ENCODE measurements at regions not wholly inside any gene's neighbourhood (a gene's known extent, or its start where the extent isn't known, plus 50 kb on each side); places are given as distances from the start of the nearest gene placed in this dataset.
"Not testable (repeated sequence)": the region's sequence is repeated elsewhere in the genome, so short reads cannot be mapped to it uniquely, and the experiment has no call there.

DNA sequence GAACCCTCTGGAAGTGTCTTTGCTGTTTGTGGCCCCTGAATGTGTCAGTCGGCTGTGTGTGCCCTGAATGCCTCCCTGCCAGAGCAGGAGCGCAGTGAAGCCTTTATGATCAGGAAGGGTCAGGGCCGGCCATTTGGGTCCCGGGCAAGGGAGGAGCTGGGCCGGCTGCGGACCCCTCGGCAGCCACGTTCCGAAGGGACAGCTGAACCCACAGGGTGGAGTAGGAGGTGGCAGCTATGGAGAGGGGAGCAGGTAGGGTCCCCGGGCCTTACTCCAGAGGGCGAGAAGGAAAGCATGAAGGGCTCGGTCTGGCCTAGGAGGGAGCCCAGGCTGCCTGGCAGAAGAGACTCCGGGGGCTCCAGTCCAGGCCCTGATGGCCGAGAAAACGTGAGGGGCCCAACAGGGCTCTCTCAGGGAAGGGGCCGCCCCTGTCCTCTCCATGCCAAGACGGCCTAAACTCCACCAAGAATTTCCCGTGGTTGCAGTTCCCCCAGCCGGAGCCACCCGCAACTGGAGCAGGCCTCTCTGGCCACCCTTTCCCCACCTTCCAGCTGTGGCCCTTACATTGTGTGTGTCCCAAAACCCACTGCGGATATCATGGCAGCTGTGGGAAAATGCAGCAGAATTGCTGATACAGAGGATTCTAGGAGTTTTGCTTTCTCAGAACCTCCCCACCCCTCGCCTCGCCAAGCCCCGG, 182.2 kb upstream of the STK26 start:
- Mint-ChIP-seq H3K27ac (no peak overlapping the region), H3K27me3 (ENCODE audit: low read depth, poor library complexity) (no peaks in the 10 kb centered on the region), H3K9me3 (no peaks in the 10 kb centered on the region), H3K4me3 (no peak overlapping the region), H3K4me1 (no peaks in the 10 kb centered on the region), H3K36me3 (ENCODE audit: low read depth) (no peaks in the 10 kb centered on the region)
- DNase-seq: no peak
- TF ChIP-seq CTCF (IDR thresholded peaks at IDR 0.05): no peak

- H3K4me3 Mint-ChIP-seq: no peak overlapping the region
- H3K9me3 Mint-ChIP-seq: no peaks in the 10 kb centered on the region
- peak; percentile 88 for TF ChIP-seq CTCF (IDR thresholded peaks at IDR 0.05)
- H3K4me1 Mint-ChIP-seq: no peaks in the 10 kb centered on the region
- no peak overlapping the region for H3K27ac Mint-ChIP-seq
- no peaks in the 10 kb centered on the region for H3K36me3 Mint-ChIP-seq (ENCODE audit: low read depth)
- DNase-seq: peak; percentile 55
- no peaks in the 10 kb centered on the region for H3K27me3 Mint-ChIP-seq (ENCODE audit: low read depth, poor library complexity)
Measured at GRCh38 chrX:131841496-131842437, 181.3 kb upstream of the STK26 start.

GRCh38 chrX:131843987-131844386, 179.1 kb upstream of the STK26 start:
- Mint-ChIP-seq H3K36me3 (ENCODE audit: low read depth) (no peaks in the 10 kb centered on the region), H3K9me3 (no peaks in the 10 kb centered on the region), H3K27ac (no peak overlapping the region), H3K27me3 (ENCODE audit: low read depth, poor library complexity) (no peaks in the 10 kb centered on the region), H3K4me1 (no peaks in the 10 kb centered on the region), H3K4me3 (no peak overlapping the region)
- no peak for TF ChIP-seq CTCF (IDR thresholded peaks at IDR 0.05)
- no peak for DNase-seq

DNA sequence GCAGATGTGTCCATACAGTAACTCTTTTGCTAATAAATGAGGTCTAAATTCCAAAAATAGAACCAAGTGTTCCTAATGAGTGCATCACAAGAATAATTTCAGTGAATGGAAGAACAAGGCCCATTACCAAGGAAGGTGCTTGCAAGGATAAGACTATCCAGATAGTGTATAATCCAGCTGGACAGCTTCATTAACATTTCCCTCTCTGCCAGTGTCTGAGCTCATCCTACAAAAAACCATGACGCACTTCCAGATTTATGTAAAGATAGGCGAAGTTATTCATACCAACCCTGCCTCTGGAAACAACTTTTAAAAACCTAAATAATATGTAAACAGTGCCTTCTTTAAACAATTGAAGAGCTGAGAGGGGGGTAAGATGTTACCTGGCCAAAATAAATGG, 177.9 kb upstream of the STK26 start:
- Mint-ChIP-seq H3K36me3 (ENCODE audit: low read depth) (no peaks in the 10 kb centered on the region), H3K4me3 (no peak overlapping the region), H3K27ac (no peak overlapping the region)

DNA sequence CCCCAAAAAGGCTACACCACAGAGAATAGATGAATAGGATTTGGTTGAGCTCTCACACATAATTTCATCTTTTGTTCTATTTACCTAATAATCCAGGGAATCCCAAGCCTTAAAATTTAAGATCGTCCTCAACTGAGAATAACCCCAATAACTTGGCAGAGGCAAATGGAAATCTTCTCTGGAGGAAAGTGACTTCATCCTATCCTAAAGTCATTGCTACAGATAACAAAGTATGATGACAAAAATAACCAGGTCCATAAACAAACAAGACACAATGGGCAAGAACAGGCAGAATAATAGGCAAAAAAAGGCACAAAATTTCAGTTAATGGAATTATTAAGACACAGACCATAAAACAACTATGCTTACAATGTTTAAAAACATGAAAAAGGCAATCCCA, 177.3 kb upstream of the STK26 start:
- H3K27ac Mint-ChIP-seq: no peak overlapping the region
- no peak overlapping the region for H3K4me3 Mint-ChIP-seq
- no peak for TF ChIP-seq CTCF (IDR thresholded peaks at IDR 0.05)
- H3K9me3 Mint-ChIP-seq: no peaks in the 10 kb centered on the region
- no peaks in the 10 kb centered on the region for H3K27me3 Mint-ChIP-seq (ENCODE audit: low read depth, poor library complexity)
- no peaks in the 10 kb centered on the region for H3K36me3 Mint-ChIP-seq (ENCODE audit: low read depth)
- DNase-seq: no peak
- no peaks in the 10 kb centered on the region for H3K4me1 Mint-ChIP-seq

More for the DNA sequence above, 177.9 kb upstream of the STK26 start:
- Mint-ChIP-seq H3K27me3 (ENCODE audit: low read depth, poor library complexity) (no peaks in the 10 kb centered on the region), H3K4me1 (no peaks in the 10 kb centered on the region), H3K9me3 (no peaks in the 10 kb centered on the region)
- no peak for TF ChIP-seq CTCF (IDR thresholded peaks at IDR 0.05)
- no peak for DNase-seq

- H3K27me3 Mint-ChIP-seq (ENCODE audit: low read depth, poor library complexity); H3K36me3 Mint-ChIP-seq (ENCODE audit: low read depth); H3K4me3 Mint-ChIP-seq; DNase-seq; H3K9me3 Mint-ChIP-seq; H3K4me1 Mint-ChIP-seq: not testable (repeated sequence)
- H3K27ac Mint-ChIP-seq: peak overlapping the region; percentile 58
Measured at GRCh38 chrX:131850964-131851363, 172.1 kb upstream of the STK26 start.

Data from nephron progenitor cell (in vitro differentiated cells).